Stomach (tissue), 4 donors: ENCODE measurements at regions not wholly inside any gene's neighbourhood (a gene's known extent, or its start where the extent isn't known, plus 50 kb on each side); places are given as distances from the start of the nearest gene placed in this dataset.

Experiments used
- EP300 ChIP-seq: sonication (generic); formaldehyde crosslinking; IDR thresholded peaks from one replicate; pipeline ENCODE4 v1.6.1; 2017; ENCODE audit warnings: antibody characterized with exemption
- POLR2A ChIP-seq, 4 donors: fragments of 450-650 bp; IDR thresholded peaks; one replicate each; pipeline ENCODE4 v1.6.1; 2016; ENCODE audit warnings: antibody characterized with exemption in 4 of 4, control low read depth in 2 of 4, mild to moderate bottlenecking in 1 of 4, moderate library complexity in 1 of 4
- POLR2AphosphoS5 ChIP-seq, 3 donors: sonication (generic); formaldehyde crosslinking; IDR thresholded peaks; one replicate each; pipeline ENCODE4 v1.6.1; 2016; ENCODE audit warnings: antibody characterized with exemption in 3 of 3
- TF ChIP-seq, protein P1 (sequence below), 7 experiments: fragments of 450-650 bp in 4 of 7; fragments of 200-600 bp in 3 of 7; sonication (generic) in 3 of 7; IDR thresholded peaks; one replicate each; pipeline ENCODE4 v1.5.1; 2016 to 2019; ENCODE audit warnings: antibody characterized with exemption in 7 of 7, control low read depth in 2 of 7, mild to moderate bottlenecking in 1 of 7

DNA sequence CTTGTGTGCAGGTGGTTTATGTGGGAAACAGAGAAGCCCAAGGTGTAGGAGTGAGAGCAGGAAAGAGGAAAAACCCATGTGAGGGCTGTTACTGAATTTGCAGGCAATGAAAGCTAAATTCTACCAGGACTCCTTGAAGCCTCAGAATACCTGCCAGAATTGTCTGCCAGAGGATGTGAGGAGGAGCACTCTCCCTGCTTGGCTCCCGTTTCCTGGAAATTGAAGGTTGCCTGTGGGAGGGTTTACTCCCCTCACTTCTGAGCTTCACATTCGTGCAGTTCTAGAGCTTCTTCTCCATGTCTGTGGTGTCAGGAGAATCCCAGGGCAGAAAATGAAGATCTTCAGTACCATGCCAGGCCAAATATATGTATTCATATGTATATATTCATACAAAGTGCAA, 220.8 kb upstream of the ZP4 start:
- TF ChIP-seq, protein P1, sequence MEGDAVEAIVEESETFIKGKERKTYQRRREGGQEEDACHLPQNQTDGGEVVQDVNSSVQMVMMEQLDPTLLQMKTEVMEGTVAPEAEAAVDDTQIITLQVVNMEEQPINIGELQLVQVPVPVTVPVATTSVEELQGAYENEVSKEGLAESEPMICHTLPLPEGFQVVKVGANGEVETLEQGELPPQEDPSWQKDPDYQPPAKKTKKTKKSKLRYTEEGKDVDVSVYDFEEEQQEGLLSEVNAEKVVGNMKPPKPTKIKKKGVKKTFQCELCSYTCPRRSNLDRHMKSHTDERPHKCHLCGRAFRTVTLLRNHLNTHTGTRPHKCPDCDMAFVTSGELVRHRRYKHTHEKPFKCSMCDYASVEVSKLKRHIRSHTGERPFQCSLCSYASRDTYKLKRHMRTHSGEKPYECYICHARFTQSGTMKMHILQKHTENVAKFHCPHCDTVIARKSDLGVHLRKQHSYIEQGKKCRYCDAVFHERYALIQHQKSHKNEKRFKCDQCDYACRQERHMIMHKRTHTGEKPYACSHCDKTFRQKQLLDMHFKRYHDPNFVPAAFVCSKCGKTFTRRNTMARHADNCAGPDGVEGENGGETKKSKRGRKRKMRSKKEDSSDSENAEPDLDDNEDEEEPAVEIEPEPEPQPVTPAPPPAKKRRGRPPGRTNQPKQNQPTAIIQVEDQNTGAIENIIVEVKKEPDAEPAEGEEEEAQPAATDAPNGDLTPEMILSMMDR (IDR thresholded peaks at IDR 0.05): no peak
- TF ChIP-seq POLR2A (IDR thresholded peaks at IDR 0.05) (no peak), POLR2AphosphoS5 (IDR thresholded peaks at IDR 0.05) (no peak), EP300 (no peak)
